HG02973 (cell line): ENCODE measurements at regions not wholly inside any gene's neighbourhood (a gene's known extent, or its start where the extent isn't known, plus 50 kb on each side); places are given as distances from the start of the nearest gene placed in this dataset.

ENCODE experiments used
- ATAC-seq: cut with Tn5 transposase; IDR thresholded peaks from one replicate; pipeline ENCODE4 v1.9.1; 2021; ENCODE audit warnings: moderate library complexity; ENCODE audit not compliant: unreplicated experiment

GRCh38 chr20:48308232-48308781, 519.5 kb downstream of the PREX1 start:
- ATAC-seq: no peak

- no peak for ATAC-seq
Measured at GRCh38 chr20:48307277-48307676, 520.5 kb downstream of the PREX1 start.

DNA sequence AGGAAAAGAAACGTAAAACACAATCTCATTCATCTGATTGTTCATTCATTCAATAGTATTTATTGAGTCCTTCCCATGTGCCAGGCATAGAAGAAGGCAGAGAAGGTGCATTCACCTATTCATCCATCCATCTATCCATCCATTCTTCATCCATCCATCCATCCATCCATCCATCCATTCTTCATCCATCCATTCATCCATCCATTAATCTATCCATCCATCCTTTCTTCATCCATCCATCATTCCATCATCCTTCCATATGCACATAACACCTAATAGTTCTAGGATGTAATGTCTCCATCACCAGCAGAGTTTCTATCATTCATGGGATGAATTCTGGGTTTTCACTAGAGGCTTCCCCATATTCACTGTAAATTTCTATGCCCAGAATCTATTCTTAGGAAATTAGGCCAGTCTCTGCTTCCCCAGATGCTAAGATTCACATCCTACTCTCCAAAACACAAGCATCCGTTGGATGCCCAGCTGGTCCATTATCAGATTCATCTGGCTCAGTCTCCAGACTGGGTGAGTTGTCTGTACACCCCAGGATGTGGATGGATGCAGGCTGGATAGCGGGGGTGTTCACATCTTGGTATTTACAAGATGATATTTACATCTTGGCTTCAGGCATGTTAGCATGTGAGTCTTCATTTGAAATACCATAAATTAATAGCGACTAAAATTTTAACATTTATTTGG, 517.7 kb upstream of the SULF2 start:
- no peak for ATAC-seq

DNA sequence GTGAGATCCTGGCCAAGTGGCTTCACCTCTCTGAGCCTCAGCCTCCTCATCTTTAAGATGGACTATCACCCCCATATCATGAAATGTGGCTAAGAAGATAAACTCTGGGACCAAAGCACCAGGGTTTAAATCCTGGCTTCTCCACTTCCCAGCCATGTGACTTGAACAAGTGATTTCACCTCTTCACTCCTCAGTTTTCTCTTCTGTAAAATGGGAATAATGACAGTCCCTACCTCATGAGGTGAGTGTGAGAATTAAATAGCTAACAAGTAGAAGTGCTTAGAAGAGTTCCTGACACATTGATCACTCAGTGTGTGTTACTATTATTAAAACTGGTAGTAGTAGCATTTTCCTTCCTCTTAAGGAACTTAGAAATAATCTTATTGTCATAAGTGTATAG, 516.9 kb upstream of the SULF2 start:
- no peak for ATAC-seq

- no peak for ATAC-seq
Measured at GRCh38 chr20:48301189-48301588, 515.9 kb upstream of the SULF2 start.

GRCh38 chr20:48300529-48300928, 515.2 kb upstream of the SULF2 start:
- no peak for ATAC-seq

GRCh38 chr20:48298851-48299484, 513.7 kb upstream of the SULF2 start:
- no peak for ATAC-seq

GRCh38 chr20:48298433-48298832, 513.2 kb upstream of the SULF2 start:
- no peak for ATAC-seq

DNA sequence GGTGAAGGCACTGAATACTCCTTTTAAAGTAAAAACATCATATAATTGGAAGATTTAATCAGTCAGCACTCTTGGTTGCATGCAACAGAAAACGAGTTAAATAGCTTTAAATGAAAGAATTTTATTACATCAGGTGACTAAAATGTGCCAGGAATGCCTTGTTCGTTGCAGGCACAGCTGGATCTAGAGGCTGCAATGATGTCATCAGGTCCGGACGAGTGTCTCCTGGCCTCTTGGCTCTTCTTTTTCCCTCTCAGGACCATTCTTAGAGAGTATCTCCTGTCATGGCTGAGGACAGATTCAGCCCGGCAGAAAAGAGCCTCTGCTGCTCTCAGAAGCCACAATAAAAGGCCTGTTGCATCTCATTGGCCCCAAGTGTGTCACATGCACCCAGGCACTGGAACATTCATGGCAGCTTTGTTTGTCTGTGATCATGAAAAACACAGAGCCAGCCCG, 510.7 kb upstream of the SULF2 start:
- ATAC-seq: no peak

GRCh38 chr20:48295445-48295903, 510.2 kb upstream of the SULF2 start:
- no peak for ATAC-seq

DNA sequence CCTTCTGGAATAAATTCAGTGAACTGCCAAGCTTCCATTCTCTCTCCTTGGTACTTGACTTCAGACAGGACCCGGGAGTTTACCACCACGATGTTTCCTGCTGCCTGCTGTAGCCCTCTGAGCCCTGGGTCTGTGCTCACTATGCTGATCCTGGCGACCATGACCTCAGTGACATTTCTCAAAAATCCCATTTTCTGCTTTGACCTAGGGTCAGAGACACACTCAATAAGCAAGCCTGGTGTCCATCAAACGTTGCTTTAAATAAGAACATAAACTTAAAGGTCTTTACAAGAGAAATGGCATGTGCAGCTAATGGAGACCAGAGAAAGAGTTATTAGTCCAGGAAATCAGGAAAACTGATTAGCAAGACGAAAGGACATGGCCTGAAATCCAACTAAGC, 509.7 kb upstream of the SULF2 start:
- no peak for ATAC-seq

DNA sequence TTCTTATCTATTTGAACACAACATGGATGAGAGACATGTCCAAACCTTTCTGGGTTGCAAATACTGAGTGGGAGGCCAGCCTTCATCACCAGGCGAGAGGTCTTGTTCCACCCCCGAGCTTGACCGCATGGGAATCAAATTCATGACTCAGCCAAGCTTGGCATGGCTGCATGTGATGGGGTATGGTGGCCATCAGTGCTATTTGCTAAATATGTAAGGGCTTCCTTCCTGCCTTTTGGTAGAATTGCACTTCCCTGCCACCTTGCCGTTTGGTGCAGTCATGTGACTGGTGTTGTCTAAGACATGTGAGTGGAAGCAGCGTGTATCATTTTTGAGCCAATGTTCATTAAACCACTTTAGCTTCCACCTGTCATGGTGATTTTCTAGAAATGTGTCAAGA, 508.9 kb upstream of the SULF2 start:
- ATAC-seq: no peak

DNA sequence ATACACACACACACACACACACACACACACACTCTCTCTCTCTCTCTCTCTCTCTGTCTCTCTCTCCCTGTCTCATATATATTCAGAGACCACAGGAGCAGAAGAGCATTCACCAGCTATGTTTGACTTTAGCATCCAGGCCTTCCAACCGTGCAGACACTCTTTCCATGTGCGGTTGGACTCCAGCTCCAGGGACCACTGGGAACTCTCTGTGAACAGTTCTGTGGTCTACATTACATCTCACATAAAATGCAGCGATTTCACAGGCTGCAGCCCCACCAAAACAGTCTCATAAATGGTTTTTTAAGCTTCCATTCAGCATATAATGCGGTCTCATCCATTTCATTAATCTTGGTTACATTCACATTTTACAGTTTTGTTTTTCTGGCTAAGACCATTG, 508.4 kb upstream of the SULF2 start:
- no peak for ATAC-seq

GRCh38 chr20:48292806-48293205, 507.5 kb upstream of the SULF2 start:
- no peak for ATAC-seq

DNA sequence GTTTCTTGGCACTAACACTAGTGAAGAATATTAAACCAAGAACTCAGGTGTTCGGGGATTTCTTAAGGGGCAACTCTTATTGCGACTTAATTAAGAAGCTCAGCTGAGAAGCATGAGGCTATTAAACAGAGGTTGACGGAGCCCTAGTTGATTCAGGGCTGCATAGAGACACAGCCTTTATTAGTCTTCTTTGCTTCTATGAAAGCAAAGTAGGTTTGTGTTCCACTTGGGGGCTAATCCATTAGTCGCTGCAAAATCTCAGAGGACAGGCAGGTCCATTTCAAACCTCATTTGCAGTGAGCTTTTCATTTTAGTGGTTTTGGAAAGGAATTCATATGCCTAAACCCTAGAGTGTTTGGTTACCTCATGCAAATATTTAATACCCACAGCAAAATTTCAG, 506.6 kb upstream of the SULF2 start:
- no peak for ATAC-seq

DNA sequence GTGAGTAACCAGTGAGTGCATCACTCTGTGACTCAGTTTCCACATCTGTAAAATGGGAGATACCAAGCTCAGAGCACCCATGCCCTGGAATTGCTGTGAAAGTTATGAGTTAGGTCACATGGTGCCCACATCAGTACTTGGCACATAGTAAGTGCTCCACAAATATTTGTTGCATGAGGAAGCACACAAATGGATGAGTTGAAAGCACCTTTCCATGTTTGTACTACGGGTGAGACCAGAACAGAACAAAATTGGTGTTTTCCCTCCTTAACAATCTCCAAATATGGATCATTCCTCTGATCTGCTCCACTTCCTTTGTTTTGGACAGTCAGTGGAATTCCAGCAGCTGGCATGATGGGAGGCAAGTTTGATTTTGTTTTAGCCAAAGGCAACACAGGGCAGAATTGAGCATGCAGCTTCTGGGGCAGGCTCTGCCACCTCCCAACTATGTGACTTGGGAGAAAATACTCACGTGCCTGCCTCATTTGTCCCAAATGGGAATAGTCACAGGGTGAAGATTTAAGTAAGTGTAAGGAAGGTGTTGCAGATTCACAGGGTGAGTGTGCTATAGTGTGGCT, 503.7 kb upstream of the SULF2 start:
- no peak for ATAC-seq

- no peak for ATAC-seq
Measured at GRCh38 chr20:48287552-48288170, 502.4 kb upstream of the SULF2 start.

GRCh38 chr20:48287021-48287494, 501.8 kb upstream of the SULF2 start:
- ATAC-seq: no peak

GRCh38 chr20:48286601-48287000, 501.3 kb upstream of the SULF2 start:
- ATAC-seq: no peak

DNA sequence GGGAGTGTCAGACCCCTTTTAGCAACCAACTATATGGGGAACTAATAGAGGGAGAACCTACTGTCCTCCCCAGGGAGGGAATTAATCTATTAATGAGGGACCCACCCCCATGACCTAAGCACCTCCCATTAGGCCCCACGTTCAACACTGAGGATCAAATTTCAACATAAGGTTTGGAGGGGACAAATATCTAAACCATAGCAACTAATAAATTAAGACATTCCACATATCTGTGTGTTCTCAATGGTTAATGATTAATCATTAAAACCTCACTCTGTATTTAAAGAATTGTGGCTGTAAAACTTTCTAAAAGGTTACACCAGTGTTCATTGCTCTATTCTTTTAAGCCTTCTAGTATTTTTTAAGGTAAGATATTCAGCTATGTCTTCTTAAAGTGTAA, 500.4 kb upstream of the SULF2 start:
- no peak for ATAC-seq

GRCh38 chr20:48284837-48285236, 499.6 kb upstream of the SULF2 start:
- ATAC-seq: no peak
